GM12872 (cell line): ENCODE measurements at regions not wholly inside any gene's neighbourhood (a gene's known extent, or its start where the extent isn't known, plus 50 kb on each side); places are given as distances from the start of the nearest gene placed in this dataset.

Experiments
- CTCF ChIP-seq: IDR thresholded peaks from 3 replicates; pipeline ENCODE4 v1.5.1; 2011; ENCODE audit warnings: low read depth, mild to moderate bottlenecking, low read length, moderate library complexity; ENCODE audit not compliant: insufficient read depth

DNA sequence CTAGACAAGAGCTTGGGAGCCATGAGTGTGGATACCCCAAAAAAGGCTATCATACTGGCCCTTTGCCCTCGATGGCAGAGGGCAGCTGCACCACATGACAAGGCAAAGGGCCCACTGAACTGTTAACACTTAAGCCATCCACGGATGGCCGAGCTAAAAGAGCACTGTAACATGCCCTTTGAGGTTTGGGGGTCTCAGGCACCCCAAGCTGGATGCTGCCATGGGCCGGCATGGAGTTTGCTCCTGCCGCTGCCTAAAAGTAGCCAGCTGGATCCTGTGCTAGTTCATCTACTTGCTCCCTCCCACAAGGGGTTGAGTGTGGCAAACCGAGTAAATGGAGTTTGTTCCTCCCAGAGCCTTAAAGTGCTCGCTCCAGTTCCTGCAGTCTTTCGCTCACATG lies 383.2 kb upstream of the LRRC4C start:
- no peak for TF ChIP-seq CTCF

DNA sequence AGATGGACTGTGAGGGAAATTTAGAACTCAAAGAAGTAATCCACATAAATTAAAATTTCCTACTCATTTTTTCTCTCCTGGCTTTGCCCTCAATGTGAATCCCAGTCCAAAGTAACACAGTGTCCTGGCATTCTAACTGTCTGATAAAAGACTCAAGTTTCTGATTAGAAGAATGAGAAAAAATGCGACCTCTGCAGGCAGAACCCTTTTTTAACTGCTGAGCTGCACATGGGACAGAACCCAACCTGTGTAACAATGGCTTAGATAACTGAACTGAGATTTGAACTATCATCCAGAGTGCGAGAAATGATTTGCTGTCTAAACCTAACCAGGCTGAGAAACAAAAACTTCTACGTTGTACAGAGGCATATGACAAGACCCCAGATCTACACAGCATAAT lies 385.6 kb upstream of the LRRC4C start:
- no peak for TF ChIP-seq CTCF

- TF ChIP-seq CTCF, result no peak
Observed at GRCh38 chr11:41848349-41848748, 388.9 kb upstream of the LRRC4C start.

GRCh38 chr11:41849250-41849649 lies 389.8 kb upstream of the LRRC4C start:
- TF ChIP-seq CTCF, result no peak

GRCh38 chr11:41851743-41852142 lies 392.3 kb upstream of the LRRC4C start:
- no peak for TF ChIP-seq CTCF

DNA sequence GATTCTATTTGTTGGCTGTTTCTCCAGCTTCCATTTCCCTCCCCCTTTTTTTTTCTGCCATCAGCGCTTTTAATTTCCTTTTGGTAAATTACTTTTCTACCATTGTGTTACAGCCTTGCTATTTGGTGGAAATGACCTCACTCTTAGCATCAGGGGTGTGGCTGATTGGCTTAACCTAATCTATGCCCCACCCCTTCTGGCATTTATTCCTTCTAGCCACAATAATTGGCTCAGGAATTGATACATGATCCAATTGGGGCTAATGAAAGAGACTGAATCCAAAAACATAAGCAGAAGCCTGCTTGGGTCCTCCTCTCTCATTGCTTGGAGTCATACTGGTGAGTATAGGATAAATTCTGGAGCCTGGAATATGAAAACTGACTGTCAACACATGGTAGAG lies 402.4 kb upstream of the LRRC4C start:
- TF ChIP-seq CTCF, result no peak

- no peak for TF ChIP-seq CTCF
Observed at GRCh38 chr11:41866525-41866924, 407.1 kb upstream of the LRRC4C start.

DNA sequence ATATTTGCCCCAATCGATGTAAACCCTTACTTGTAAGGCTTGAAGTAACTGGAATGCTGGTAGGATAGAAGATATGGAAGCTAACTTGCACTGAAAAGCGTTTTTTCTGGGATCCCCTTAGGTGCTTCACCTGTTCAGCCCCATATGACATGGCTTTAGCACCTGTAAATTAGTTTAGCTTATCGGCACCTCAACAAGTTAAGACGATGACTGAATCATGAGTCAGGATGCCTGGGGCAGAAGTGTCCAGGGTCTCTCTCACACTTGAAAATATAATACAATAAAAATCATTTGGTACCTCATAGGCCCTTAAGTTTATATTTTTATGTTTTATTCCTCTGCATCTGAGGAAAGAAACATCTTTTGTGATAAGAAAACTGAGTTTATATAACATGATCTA lies 409.2 kb upstream of the LRRC4C start:
- no peak for TF ChIP-seq CTCF
